Activated naive CD4-positive, alpha-beta T cell treated with anti-CD3 and anti-CD28 coated beads, Interleukin-2, amount 10 ng/mL, durations not matched to agents 7 days and 5 days (primary cell): ENCODE measurements at regions not wholly inside any gene's neighbourhood (a gene's known extent, or its start where the extent isn't known, plus 50 kb on each side); places are given as distances from the start of the nearest gene placed in this dataset.
"Not testable (repeated sequence)": the region's sequence is repeated elsewhere in the genome, so short reads cannot be mapped to it uniquely, and the experiment has no call there.

Experiments used
- CTCF ChIA-PET: fragments of 350-600 bp; sonication (Branson Sonifier 250); formaldehyde crosslinking; loops from one replicate; lab custom pipeline; 2021; ENCODE audit warnings: antibody characterized with exemption; lab: Charles Lee
- DNase-seq: peaks from one replicate; pipeline ENCODE4 v3.0.0-alpha.2; 2020
- H3K27ac Mint-ChIP-seq: one replicate; pipeline ENCODE4 v1.8.0; 2021; ENCODE audit warnings: mild to moderate bottlenecking, moderate library complexity, mixed read lengths
- H3K27me3 Mint-ChIP-seq: one replicate; pipeline ENCODE4 v1.8.0; 2021; ENCODE audit warnings: mild to moderate bottlenecking, mixed read lengths
- H3K36me3 Mint-ChIP-seq: one replicate; pipeline ENCODE4 v1.8.0; 2021; ENCODE audit warnings: mixed read lengths
- H3K4me1 Mint-ChIP-seq: one replicate; pipeline ENCODE4 v1.8.0; 2021; ENCODE audit warnings: mixed read lengths
- H3K4me3 Mint-ChIP-seq: one replicate; pipeline ENCODE4 v1.8.0; 2021; ENCODE audit warnings: mild to moderate bottlenecking, moderate library complexity, mixed read lengths
- H3K9me3 Mint-ChIP-seq: one replicate; pipeline ENCODE4 v1.8.0; 2021; ENCODE audit warnings: mixed read lengths

DNA sequence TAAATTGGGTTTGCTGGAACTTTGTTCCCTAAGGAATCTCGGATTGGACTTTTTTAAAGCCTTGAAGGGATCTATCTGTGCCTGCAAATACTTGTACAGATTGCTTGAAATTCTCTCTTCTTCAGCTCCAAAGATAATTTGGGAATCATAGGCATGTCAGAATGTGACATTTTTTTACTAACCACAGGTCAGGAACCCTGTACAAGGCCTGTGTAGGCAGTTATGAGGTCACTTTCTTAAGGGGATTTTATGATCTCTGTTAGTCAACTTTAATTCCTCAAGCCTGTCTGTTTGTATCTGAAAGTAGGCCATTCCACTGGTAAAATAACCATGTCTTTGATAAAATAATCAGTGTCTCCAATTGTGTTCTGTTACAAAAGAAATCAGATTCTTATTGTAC lies 369.9 kb upstream of the NPAP1 start:
- H3K36me3 Mint-ChIP-seq, H3K4me3 Mint-ChIP-seq, H3K4me1 Mint-ChIP-seq, H3K27ac Mint-ChIP-seq, H3K27me3 Mint-ChIP-seq, DNase-seq, H3K9me3 Mint-ChIP-seq, CTCF ChIA-PET: not testable (repeated sequence)

DNA sequence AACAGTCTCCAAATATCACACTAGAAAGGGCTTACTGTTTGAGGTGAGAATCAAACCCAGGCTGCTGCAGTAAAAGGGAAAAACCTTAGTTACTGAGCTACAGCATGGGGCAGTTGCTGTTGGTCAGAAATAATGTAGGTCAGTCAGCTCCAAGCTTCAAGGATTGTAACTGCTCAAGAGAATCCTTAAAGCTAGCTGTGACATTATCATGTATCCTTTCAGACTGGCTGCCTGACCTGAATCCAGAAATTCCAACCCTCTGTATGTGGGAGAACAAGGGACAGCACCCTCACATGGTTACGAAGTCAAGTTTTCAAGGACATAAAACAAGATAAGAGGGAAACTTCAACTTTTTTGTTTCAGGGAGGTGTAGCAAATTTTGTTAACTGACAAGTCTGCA lies 365.9 kb upstream of the NPAP1 start:
- DNase-seq, H3K4me3 Mint-ChIP-seq, CTCF ChIA-PET, H3K27ac Mint-ChIP-seq, H3K4me1 Mint-ChIP-seq, H3K9me3 Mint-ChIP-seq, H3K27me3 Mint-ChIP-seq, H3K36me3 Mint-ChIP-seq: not testable (repeated sequence)

DNA sequence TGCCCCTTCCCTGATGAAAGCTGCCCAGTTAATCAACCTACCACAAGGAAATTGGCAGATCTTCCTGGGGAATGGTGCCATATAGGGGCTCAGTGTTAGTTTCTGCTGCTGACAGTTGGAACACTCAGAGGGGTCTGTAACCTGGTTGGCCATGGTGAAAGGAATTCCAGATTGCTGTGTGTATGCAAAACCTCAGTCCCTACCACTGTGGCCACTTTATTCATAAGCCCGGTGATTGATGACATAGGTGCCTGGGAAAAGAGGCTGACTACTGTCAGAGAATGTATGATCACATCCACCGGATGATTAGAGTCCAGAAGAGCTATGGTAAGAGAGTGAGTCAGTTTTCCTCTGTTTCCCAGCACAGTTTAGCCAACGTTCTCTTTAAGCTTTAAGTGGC lies 363.9 kb upstream of the NPAP1 start:
- H3K4me3 Mint-ChIP-seq, H3K9me3 Mint-ChIP-seq, H3K36me3 Mint-ChIP-seq, DNase-seq, CTCF ChIA-PET, H3K27ac Mint-ChIP-seq, H3K4me1 Mint-ChIP-seq, H3K27me3 Mint-ChIP-seq: not testable (repeated sequence)

DNA sequence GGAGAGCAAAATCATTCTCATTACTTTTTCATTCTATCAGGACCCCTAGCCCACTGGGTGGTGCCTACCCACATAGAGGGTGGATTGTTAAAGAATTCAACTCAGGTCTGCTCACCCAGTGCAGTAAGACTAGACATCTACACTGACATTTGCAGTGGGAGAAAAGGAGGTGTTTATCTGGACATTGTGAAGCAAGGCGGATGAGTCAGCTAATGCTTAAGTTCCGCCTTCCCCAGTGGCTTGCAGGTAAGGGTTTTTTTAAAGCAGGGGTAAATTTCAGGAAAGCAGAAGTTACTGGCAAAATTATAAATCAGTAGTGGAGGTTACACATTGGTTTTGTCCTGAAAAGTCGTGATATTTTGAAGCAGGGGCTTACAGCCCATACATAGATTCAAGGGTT lies 359.2 kb upstream of the NPAP1 start:
- H3K4me1 Mint-ChIP-seq, H3K9me3 Mint-ChIP-seq, H3K4me3 Mint-ChIP-seq, H3K27me3 Mint-ChIP-seq, H3K36me3 Mint-ChIP-seq, H3K27ac Mint-ChIP-seq, CTCF ChIA-PET, DNase-seq: not testable (repeated sequence)

DNA sequence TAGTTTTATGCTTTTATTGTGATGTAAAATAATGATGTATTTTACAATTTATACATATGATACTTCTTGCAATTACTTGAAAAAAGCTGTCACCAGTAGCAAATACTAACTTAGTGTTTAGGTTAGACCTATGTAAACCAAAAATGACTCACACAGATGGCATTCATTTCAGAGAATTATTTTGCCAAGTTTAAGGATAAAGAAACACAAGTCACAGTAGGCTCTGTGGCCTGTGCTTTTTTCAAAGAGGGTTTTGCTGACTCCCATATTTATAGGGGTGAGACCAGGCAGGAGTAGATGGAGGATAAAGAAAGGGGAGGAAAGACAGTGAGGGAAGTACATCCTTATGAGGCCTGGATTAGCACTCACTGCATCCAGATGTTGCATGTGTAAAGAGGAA lies 356.6 kb upstream of the NPAP1 start:
- no peak for DNase-seq
- Mint-ChIP-seq H3K36me3 (no peaks in the 10 kb centered on the region), H3K9me3 (no peaks in the 10 kb centered on the region), H3K27ac (no peak overlapping the region), H3K27me3 (no peaks in the 10 kb centered on the region), H3K4me1 (no peaks in the 10 kb centered on the region), H3K4me3 (no peak overlapping the region)
- CTCF ChIA-PET = no interaction called here

DNA sequence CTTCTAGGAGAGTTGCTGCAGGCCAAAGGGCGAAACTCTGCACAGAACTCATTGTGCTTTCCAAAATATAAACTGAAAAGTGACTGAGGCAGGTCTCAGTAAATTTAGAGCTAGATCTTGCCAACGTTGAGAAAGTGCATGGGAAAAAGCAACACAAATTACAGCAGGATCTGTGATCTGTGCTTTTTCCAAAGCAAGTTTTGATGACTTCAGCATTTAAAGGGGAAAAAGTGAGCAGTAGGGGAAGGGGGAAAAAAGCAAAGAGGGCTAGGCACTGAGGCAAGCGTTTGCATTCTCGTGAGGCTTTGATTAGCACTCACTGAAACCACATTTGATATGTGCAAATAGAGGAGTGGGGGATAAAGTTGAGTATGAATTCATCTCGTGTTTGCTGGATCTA lies 351.5 kb upstream of the NPAP1 start:
- CTCF ChIA-PET, H3K4me3 Mint-ChIP-seq, H3K27ac Mint-ChIP-seq, H3K4me1 Mint-ChIP-seq, H3K36me3 Mint-ChIP-seq, DNase-seq, H3K27me3 Mint-ChIP-seq: not testable (repeated sequence)
- peaks cover 12% of the 10 kb centered on the region for H3K9me3 Mint-ChIP-seq

DNA sequence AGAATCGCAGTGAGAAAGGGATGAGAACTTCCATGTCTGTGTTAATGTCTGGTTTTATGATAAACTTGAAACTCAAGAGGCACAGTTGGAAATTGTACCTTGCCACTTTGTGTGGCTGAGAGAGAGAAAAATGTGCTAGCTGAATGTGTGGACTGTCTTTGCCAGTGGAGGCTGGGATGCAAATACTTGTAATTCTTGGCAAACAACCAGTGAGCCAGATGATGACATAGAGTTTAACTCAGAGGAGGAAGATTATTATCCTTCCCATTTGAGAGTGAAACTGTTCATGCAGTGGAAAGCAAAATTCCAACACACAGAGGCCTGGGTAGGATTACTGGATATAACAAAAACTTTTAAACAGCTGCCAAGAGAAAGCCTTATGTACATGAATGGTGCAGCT lies 349.1 kb upstream of the NPAP1 start:
- H3K27ac Mint-ChIP-seq, H3K36me3 Mint-ChIP-seq, H3K4me3 Mint-ChIP-seq, DNase-seq, H3K4me1 Mint-ChIP-seq, CTCF ChIA-PET, H3K27me3 Mint-ChIP-seq: not testable (repeated sequence)
- peaks cover 17% of the 10 kb centered on the region for H3K9me3 Mint-ChIP-seq

DNA sequence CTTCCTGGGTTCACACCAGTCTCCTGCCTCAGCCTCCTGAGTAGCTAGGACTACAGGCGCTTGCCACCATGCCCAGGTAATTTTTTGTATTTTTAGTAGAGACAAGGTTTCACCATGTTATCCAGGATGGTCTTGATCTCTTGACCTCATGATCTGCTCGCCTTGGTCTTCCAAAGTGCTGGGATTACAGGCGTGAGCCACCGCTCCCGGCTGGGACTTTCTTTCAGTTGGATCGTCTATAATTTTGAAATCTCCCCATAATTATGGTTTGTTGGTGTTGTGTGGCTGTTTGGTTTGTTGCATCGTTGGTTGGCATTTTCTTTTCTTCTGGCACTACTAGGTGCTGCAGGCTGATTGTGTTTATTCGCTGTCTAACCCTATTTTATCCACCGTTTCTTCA lies 343.6 kb upstream of the NPAP1 start:
- not testable (repeated sequence) for H3K4me3 Mint-ChIP-seq, H3K27me3 Mint-ChIP-seq, H3K27ac Mint-ChIP-seq, DNase-seq, H3K36me3 Mint-ChIP-seq, H3K4me1 Mint-ChIP-seq
- CTCF ChIA-PET = interaction anchor here (0.7 kb wide), 1 partner anchor 23 kb away, joined by 3 read pairs; no protein-coding TSS in a partner anchor
- H3K9me3 Mint-ChIP-seq = peaks cover 24% of the 10 kb centered on the region

DNA sequence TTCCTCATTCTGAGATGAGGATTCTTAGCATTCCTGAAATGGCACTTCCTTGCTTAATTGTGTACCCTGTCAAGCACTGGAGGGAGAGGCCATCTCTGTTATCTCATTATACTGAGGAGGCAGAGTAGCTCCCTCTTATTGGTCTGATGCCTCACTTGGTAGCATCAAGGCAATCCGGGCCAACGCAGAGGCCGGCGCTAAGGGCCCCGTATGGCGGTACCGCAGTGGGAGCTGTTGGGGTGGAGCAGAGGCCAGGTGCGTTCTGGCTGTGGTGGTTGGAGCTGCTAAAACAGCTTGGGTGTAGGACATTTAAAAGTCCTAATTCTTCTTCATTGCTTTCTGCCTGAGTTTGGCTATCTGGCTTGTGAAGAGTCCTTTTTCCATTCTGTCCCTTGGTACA lies 333.7 kb upstream of the NPAP1 start:
- H3K4me1 Mint-ChIP-seq, H3K36me3 Mint-ChIP-seq, H3K4me3 Mint-ChIP-seq, CTCF ChIA-PET, DNase-seq, H3K27ac Mint-ChIP-seq, H3K27me3 Mint-ChIP-seq: not testable (repeated sequence)
- H3K9me3 Mint-ChIP-seq = peaks cover 30% of the 10 kb centered on the region

DNA sequence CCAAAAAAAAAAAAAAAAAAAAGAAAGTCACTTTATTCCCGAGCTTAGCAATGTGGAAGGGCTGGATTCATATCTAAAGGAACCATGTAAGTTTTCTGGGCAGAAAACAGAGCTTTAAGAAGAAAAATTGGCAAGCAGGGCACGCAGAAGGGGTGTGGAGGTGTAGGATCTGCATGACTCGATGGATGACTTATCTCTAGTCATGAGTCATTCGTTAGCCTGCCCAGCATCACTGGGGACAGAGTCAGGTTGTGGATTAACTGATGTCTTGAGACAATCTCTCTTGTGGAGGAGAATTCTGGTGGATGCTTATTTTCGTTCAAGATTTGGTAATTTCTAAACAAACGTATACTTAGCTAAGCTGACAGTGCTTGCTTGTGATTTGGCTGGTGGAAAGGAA lies 322.8 kb upstream of the NPAP1 start:
- H3K27me3 Mint-ChIP-seq, H3K4me1 Mint-ChIP-seq, DNase-seq, H3K4me3 Mint-ChIP-seq, CTCF ChIA-PET, H3K36me3 Mint-ChIP-seq, H3K27ac Mint-ChIP-seq: not testable (repeated sequence)
- peaks cover 38% of the 10 kb centered on the region for H3K9me3 Mint-ChIP-seq

DNA sequence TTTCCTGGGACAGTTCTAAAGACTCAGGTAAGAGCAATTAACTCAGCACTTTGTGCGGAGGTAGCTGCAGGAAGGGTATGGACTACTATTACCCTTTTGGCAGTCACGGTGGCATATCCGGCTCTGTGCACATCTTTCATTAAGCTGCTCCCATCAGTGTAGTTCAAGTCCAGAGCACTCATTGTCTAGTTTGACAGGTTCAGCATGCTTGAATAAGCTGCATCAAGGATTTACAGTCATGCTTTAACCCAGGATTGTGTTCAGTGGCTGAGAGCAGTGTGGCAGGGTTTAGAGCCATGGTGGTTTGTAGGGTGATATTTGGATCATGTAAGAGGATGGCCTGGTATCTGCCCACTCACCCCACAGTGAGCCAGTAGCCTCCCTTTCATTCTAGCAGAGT lies 294.5 kb upstream of the NPAP1 start:
- H3K4me3 Mint-ChIP-seq, H3K36me3 Mint-ChIP-seq, H3K27me3 Mint-ChIP-seq, CTCF ChIA-PET, H3K4me1 Mint-ChIP-seq, DNase-seq, H3K27ac Mint-ChIP-seq: not testable (repeated sequence)
- H3K9me3 Mint-ChIP-seq = peaks cover 21% of the 10 kb centered on the region

DNA sequence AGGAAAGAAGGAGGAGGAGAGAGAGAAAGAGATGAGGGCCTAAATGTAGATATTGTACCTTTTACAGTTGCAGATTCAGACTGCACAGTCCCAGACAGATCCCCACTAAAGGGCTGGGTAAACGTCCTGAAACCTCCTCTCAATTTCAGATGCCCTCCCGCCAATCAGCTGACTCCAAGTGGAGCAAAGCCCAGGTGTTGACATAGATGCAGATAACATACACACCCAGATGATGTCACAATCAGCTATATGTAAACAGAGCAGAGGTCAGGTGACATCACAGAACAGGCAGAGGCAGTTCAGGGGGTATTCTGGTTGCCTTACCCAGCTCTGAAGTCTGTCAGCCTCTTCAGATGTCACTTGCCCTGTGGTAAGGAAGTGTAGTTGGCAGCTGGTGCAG lies 290.3 kb upstream of the NPAP1 start:
- H3K27me3 Mint-ChIP-seq, H3K36me3 Mint-ChIP-seq, H3K4me3 Mint-ChIP-seq, CTCF ChIA-PET, H3K27ac Mint-ChIP-seq, H3K4me1 Mint-ChIP-seq, DNase-seq: not testable (repeated sequence)
- H3K9me3 Mint-ChIP-seq = peaks cover 13% of the 10 kb centered on the region

DNA sequence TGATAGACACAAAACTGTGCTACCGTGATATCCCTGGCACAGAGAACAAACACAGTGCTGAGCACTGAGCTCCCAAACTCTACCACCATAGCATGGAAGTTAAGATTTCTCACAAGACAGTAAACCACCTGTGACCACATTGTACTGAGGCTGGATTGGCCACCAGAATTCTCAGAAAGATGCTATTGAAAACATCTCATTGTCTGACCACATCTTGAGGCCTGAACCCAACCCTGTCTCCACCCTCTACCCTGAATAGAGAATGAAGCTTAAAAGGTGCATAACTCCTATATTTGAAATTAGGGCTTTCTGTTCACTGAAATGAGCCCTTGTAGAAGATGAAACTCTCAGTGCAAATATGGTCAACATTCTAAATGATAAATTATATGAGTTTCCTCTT lies 281.3 kb upstream of the NPAP1 start:
- no peak overlapping the region for H3K27ac Mint-ChIP-seq
- no peak for DNase-seq
- no peak overlapping the region for H3K4me3 Mint-ChIP-seq
- CTCF ChIA-PET = no interaction called here
- no peaks in the 10 kb centered on the region for H3K4me1 Mint-ChIP-seq
- H3K9me3 Mint-ChIP-seq = peaks cover 21% of the 10 kb centered on the region
- no peaks in the 10 kb centered on the region for H3K36me3 Mint-ChIP-seq
- no peaks in the 10 kb centered on the region for H3K27me3 Mint-ChIP-seq

DNA sequence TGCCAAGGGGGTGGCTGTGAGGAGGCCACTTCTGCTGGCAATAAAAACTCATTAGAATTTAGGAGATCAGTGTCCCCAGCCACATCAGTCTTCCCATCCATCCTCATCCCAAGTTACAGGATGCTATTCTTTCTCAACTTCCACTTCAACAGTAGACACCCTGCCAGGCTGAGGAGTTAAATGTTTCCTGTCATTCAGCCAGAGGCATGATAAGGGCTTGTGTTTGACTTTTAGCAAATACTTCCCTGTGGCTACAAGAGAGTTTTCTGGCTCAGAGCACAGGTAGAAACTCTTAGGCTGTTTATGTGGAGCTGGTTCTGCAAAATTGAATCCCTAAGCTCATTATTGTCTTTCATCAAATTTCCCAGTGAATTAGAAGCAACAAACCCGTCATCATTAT lies 262.9 kb upstream of the NPAP1 start:
- H3K4me1 Mint-ChIP-seq, H3K4me3 Mint-ChIP-seq, H3K27me3 Mint-ChIP-seq, DNase-seq, H3K27ac Mint-ChIP-seq, CTCF ChIA-PET, H3K36me3 Mint-ChIP-seq: not testable (repeated sequence)
- H3K9me3 Mint-ChIP-seq = peaks cover 34% of the 10 kb centered on the region

DNA sequence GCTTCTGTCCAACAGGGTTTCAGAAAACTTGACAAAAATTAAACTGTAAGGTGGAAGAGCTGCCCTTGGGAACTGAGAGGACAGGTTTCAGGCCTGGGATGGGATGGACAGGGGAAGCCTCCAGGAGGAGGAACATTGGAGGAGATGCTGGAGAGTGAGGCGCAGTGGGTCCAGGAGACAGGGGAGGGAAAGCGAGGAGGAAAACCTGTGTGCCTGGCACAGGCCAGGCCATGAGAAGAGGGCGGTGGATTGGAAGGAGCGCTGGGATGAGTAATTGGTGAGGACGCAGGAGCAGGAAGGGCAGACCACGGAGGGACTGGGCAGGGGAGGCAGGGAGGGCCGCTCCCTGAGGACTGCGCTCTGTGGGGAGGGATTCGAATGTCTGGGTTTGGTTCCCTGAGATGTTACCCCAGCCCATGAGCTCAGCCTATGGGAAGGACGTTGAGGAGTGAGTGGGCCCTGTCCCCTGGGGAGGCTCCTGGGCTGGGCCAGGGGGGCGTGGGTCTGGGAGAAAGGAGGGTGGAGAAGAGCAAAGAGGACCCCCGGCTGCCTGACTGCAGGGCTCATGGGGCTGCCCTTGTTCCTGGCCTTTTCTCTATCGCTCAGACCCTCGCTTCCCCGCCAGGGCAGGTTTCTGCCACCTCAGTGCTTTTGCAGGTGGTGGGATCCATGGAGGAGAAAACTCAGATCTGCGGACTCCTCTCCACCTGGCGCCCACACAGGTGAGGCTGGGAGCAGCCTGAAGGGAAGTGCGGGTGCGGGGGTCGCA lies 249.1 kb upstream of the NPAP1 start:
- H3K27me3 Mint-ChIP-seq, H3K36me3 Mint-ChIP-seq, DNase-seq, H3K4me1 Mint-ChIP-seq, H3K27ac Mint-ChIP-seq, CTCF ChIA-PET, H3K4me3 Mint-ChIP-seq: not testable (repeated sequence)
- H3K9me3 Mint-ChIP-seq = peaks cover 12% of the 10 kb centered on the region

DNA sequence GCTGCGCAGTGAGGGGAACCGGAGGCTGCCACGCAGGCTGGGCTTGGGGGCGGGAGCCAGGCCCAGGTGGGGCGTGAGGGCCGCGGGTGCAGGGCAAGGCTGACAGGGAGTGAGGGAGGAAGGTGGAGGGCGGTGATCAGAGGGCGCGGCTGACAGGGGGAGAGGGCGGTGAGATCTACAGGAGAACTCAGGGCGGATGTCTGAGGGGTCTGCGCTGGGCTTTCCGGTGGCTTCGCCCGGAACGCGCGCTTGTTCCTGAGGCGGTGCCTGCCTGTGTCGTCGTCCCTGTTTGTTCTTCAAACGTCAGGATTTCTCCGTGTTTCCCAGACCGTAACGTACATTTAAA lies 248.5 kb upstream of the NPAP1 start:
- H3K27me3 Mint-ChIP-seq, H3K4me1 Mint-ChIP-seq, DNase-seq, H3K4me3 Mint-ChIP-seq, H3K36me3 Mint-ChIP-seq, CTCF ChIA-PET, H3K27ac Mint-ChIP-seq: not testable (repeated sequence)
- peaks cover 12% of the 10 kb centered on the region for H3K9me3 Mint-ChIP-seq
